ENCODE measurements at regions not wholly inside any gene's neighbourhood (a gene's known extent, or its start where the extent isn't known, plus 50 kb on each side); places are given as distances from the start of the nearest gene placed in this dataset.
A peak's percentile ranks its signal among the peaks of the same experiment; 100 is the strongest.
"Not testable (repeated sequence)": the region's sequence is repeated elsewhere in the genome, so short reads cannot be mapped to it uniquely, and the experiment has no call there.

- peak; percentile 3 for DNase-seq (ENCODE audit: low read depth)
These were observed 152.7 kb downstream of the FHIP1A start for GRCh38 chr4:151561551-151562256.

GRCh38 chr4:151563194-151563593 lies 154.2 kb downstream of the FHIP1A start:
- peak; percentile 12 for DNase-seq (ENCODE audit: low read depth)

- no peak for DNase-seq (ENCODE audit: low read depth)
These were observed 155.3 kb downstream of the FHIP1A start for GRCh38 chr4:151564321-151564720.

- no peak for DNase-seq (ENCODE audit: low read depth)
These were observed 156.6 kb downstream of the FHIP1A start for GRCh38 chr4:151565583-151565982.

GRCh38 chr4:151566053-151566452 lies 157.1 kb downstream of the FHIP1A start:
- DNase-seq (ENCODE audit: low read depth): no peak

GRCh38 chr4:151567056-151567455 lies 158.1 kb downstream of the FHIP1A start:
- no peak for DNase-seq (ENCODE audit: low read depth)

- no peak for DNase-seq (ENCODE audit: low read depth)
These were observed 160.0 kb downstream of the FHIP1A start for GRCh38 chr4:151568966-151569365.

GRCh38 chr4:151569650-151570049 lies 160.7 kb downstream of the FHIP1A start:
- no peak for DNase-seq (ENCODE audit: low read depth)

- no peak for DNase-seq (ENCODE audit: low read depth)
These were observed 164.5 kb downstream of the FHIP1A start for GRCh38 chr4:151573474-151573873.

GRCh38 chr4:151573945-151574344 lies 165.0 kb downstream of the FHIP1A start:
- peak; percentile 1 for DNase-seq (ENCODE audit: low read depth)

GRCh38 chr4:151574968-151575367 lies 166.0 kb downstream of the FHIP1A start:
- DNase-seq (ENCODE audit: low read depth): no peak

- DNase-seq (ENCODE audit: low read depth): peak; percentile 5
These were observed 166.7 kb downstream of the FHIP1A start for GRCh38 chr4:151575646-151576045.

GRCh38 chr4:151576627-151577026 lies 167.7 kb downstream of the FHIP1A start:
- DNase-seq (ENCODE audit: low read depth): no peak

- no peak for DNase-seq (ENCODE audit: low read depth)
These were observed 172.6 kb downstream of the FHIP1A start for GRCh38 chr4:151581570-151581969.

- no peak for DNase-seq (ENCODE audit: low read depth)
These were observed 173.1 kb downstream of the FHIP1A start for GRCh38 chr4:151582098-151582497.

GRCh38 chr4:151583157-151583914 lies 174.4 kb downstream of the FHIP1A start:
- DNase-seq (ENCODE audit: low read depth): no peak

- DNase-seq (ENCODE audit: low read depth): no peak
These were observed 175.1 kb downstream of the FHIP1A start for GRCh38 chr4:151584101-151584500.

- not testable (repeated sequence) for DNase-seq (ENCODE audit: low read depth)
These were observed 165.2 kb downstream of the GATB start for GRCh38 chr4:151595629-151596028.

- DNase-seq (ENCODE audit: low read depth): not testable (repeated sequence)
These were observed 163.1 kb downstream of the GATB start for GRCh38 chr4:151597691-151598090.

GRCh38 chr4:151599863-151600262 lies 160.9 kb downstream of the GATB start:
- DNase-seq (ENCODE audit: low read depth): peak; percentile 15

- DNase-seq (ENCODE audit: low read depth): peak; percentile 21
These were observed 160.4 kb downstream of the GATB start for GRCh38 chr4:151600432-151600831.

- no peak for DNase-seq (ENCODE audit: low read depth)
These were observed 157.4 kb downstream of the GATB start for GRCh38 chr4:151603377-151603776.

- peak; percentile 34 for DNase-seq (ENCODE audit: low read depth)
These were observed 156.6 kb downstream of the GATB start for GRCh38 chr4:151604238-151604637.

- no peak for DNase-seq (ENCODE audit: low read depth)
These were observed 155.6 kb downstream of the GATB start for GRCh38 chr4:151605215-151605614.
